ENCODE measurements at regions not wholly inside any gene's neighbourhood (a gene's known extent, or its start where the extent isn't known, plus 50 kb on each side); places are given as distances from the start of the nearest gene placed in this dataset.
"Not testable (repeated sequence)": the region's sequence is repeated elsewhere in the genome, so short reads cannot be mapped to it uniquely, and the experiment has no call there.

DNA sequence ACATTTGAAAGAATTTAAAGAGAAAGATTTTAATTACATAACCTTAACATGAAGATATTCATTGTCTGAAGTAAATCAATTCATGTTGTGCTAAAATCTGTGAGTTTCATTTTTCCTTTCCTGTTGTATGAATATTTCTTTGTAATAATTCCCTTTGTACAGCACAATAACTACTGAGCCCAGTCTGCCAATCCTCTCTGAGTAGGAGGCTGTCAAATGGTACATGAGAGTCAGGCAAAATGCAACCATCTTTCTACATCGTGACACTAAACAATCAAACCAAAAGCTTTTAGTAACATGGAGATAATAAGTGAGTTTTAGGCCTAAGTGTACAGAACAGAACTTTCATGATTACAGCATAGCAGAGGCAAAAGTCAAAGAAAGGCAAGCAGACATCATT is 165.5 kb downstream of the PLPPR4 start:
- no peak overlapping the region for H3K4me3 ChIP-seq (ENCODE audit: low read depth, low read length)

DNA sequence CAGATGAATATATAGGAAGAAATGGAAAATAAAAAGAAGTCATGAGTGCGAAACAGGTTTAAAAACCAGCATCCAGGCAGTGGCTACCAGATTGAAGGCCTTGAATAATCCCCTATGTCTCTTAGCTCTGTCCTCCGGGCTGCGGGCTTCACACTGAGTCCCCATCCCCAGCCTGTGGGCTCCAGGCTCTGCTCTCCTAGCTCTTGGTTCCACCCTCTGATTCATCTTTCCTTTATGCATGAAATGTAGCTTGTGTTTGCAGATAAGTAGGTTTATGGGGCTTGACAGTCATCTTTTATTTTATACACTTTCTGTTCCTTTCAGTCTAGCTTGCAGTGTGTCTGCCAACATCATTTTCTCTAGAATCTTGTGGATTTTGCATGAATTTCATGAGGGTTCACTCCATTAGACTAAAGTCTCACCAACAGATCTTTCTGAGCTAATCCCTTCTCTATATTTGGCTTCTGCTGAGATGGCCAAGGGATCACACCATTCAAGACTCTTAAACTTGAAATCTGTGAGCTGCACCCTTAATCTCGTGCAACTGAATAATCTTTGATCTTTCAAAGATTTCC is 174.5 kb downstream of the PLPPR4 start:
- Histone ChIP-seq H3K36me3 (ENCODE audit: control insufficient read depth, insufficient read depth, low read length) (no peaks in the 10 kb centered on the region), H3K4me3 (ENCODE audit: low read depth, low read length) (no peak overlapping the region), H3K27me3 (ENCODE audit: control insufficient read depth, insufficient read depth, low read length) (no peaks in the 10 kb centered on the region)
- no peak for DNase-seq (ENCODE audit: low read depth)
- TF ChIP-seq, protein P1, sequence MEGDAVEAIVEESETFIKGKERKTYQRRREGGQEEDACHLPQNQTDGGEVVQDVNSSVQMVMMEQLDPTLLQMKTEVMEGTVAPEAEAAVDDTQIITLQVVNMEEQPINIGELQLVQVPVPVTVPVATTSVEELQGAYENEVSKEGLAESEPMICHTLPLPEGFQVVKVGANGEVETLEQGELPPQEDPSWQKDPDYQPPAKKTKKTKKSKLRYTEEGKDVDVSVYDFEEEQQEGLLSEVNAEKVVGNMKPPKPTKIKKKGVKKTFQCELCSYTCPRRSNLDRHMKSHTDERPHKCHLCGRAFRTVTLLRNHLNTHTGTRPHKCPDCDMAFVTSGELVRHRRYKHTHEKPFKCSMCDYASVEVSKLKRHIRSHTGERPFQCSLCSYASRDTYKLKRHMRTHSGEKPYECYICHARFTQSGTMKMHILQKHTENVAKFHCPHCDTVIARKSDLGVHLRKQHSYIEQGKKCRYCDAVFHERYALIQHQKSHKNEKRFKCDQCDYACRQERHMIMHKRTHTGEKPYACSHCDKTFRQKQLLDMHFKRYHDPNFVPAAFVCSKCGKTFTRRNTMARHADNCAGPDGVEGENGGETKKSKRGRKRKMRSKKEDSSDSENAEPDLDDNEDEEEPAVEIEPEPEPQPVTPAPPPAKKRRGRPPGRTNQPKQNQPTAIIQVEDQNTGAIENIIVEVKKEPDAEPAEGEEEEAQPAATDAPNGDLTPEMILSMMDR (IDR thresholded peaks at IDR 0.05; ENCODE audit: insufficient read depth, low read length, poor library complexity, severe bottlenecking) = no peak

More for the DNA sequence above, 165.5 kb downstream of the PLPPR4 start:
- Histone ChIP-seq H3K27me3 (ENCODE audit: control insufficient read depth, insufficient read depth, low read length) (no peaks in the 10 kb centered on the region), H3K36me3 (ENCODE audit: control insufficient read depth, insufficient read depth, low read length) (no peaks in the 10 kb centered on the region)
- TF ChIP-seq, protein P1 (IDR thresholded peaks at IDR 0.05; ENCODE audit: insufficient read depth, low read length, poor library complexity, severe bottlenecking) = no peak
- DNase-seq (ENCODE audit: low read depth) = no peak

DNA sequence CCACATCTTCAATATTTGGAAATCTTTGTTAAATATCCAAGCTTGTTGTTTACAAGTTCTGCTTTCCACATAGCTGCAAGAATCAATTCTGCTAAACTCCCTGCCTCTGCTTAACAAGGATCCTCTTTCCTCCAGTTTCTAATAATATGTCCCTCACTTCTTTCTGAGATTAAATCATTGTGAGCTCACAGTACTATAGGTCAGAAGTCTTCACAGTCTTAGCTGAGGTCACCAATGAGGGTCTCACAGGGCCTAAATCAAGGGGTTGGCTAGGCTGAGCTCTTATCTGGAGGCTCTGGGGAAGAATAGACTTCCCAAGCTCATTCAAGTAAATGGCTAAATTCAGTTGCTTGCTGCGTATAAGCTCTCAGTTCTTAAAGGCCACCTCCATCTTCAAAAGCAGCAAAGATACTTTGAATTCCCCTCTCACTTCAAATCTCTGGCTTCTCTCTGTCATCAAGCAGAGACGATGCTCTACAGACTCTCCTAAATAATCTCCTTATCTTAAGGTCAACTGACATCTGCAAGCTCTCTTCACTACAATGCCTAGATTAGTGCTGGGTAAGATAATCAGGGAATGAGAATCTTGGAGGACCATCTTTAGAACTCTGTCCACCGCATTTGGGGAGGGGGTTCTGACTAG is 175.3 kb downstream of the PLPPR4 start:
- TF ChIP-seq, protein P1 (IDR thresholded peaks at IDR 0.05; ENCODE audit: insufficient read depth, low read length, poor library complexity, severe bottlenecking) = no peak
- DNase-seq (ENCODE audit: low read depth) = no peak
- Histone ChIP-seq H3K4me3 (ENCODE audit: low read depth, low read length) (no peak overlapping the region), H3K27me3 (ENCODE audit: control insufficient read depth, insufficient read depth, low read length) (no peaks in the 10 kb centered on the region), H3K36me3 (ENCODE audit: control insufficient read depth, insufficient read depth, low read length) (no peaks in the 10 kb centered on the region)

DNA sequence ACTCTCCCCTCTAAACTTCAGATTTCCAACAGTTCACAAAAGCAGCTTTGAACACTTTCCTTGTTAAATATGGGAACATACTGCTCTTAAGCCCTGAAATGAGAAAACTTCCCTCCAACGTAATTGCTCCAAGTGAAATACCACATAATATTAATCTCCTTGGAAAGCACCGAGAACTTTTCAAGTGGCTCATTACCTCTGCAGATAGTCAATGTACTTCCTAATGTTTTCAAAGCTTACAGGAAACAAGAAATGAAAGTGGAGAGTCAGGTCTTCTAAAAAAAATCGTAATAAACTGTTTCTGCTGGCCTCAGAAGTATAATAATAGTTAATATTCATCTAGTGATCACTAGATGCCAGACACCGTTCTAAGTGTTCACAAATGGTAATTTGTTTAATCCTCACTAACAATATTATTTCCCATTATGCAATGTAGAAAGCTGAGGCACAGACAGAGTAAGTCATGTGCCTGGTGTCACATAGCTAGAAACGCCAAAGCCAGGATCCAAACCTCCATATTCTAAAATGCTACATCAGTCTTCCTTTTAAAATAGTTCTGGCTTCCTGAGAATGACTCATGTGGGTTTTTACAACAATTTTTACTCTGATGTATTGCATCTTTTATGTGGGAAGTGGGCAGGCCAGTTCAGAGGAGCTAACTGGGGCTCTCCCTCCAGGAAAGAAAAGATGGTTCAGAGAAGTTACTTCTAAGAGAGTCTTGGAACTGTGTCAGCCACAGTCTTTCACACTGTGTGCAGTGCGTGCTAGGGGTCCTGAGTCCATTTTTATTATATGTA is 177.2 kb downstream of the PLPPR4 start:
- TF ChIP-seq, protein P1 (IDR thresholded peaks at IDR 0.05; ENCODE audit: insufficient read depth, low read length, poor library complexity, severe bottlenecking) = no peak
- Histone ChIP-seq H3K36me3 (ENCODE audit: control insufficient read depth, insufficient read depth, low read length) (no peaks in the 10 kb centered on the region), H3K27me3 (ENCODE audit: control insufficient read depth, insufficient read depth, low read length) (no peaks in the 10 kb centered on the region), H3K4me3 (ENCODE audit: low read depth, low read length) (no peak overlapping the region)
- no peak for DNase-seq (ENCODE audit: low read depth)

DNA sequence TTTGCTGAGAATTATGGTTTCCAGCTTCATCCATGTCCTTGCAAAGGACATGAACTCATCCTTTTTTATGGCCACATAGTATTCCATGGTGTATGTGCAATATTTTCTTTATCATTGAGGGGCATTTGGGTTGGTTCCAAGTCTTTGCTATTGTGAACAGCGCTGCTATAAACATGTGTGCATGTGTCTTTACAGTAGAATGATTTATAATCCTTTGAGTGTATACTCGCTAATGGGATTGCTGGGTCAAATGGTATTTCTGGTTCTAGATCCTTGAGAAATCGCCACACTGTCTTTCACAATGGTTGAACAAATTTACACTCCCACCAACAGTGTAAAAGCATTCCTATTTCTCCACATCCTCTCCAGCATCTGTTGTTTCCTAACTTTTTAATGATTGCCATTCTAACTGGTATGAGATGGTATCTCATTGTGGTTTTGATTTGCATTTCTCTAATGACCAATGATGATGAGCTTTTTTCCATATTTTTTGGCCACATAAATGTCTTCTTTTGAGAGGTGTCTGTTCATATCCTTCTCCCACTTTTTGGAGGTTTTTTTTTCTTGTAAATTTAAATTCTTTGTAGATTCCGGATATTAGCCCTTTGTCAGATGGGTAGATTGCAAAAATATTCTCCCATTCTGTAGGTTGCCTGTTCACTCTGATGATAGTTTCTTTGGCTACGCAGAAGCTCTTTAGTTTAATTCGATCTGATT is 180.1 kb downstream of the PLPPR4 start:
- not testable (repeated sequence) for H3K36me3 ChIP-seq (ENCODE audit: control insufficient read depth, insufficient read depth, low read length); H3K4me3 ChIP-seq (ENCODE audit: low read depth, low read length); DNase-seq (ENCODE audit: low read depth); H3K27me3 ChIP-seq (ENCODE audit: control insufficient read depth, insufficient read depth, low read length)

DNA sequence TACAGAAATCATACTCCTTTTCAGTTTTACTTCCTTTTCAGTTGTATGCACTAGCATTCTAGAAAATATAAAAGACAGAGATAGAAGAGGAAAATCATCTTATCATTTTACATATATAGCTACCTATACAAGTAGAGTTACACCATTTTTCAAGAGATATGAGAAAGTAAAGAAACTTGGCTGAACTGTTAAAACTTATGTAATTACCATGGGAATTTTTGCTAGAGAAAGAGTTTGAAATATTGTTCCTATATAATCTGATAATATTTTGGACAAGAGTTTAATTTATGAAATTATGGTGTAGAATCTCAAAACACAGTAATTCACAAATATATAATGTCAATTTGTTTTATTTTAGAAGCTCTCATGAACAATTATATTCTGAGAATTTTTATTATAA is 180.8 kb downstream of the PLPPR4 start:
- no peak overlapping the region for H3K4me3 ChIP-seq (ENCODE audit: low read depth, low read length)
- TF ChIP-seq, protein P1 (IDR thresholded peaks at IDR 0.05; ENCODE audit: insufficient read depth, low read length, poor library complexity, severe bottlenecking) = no peak
- DNase-seq (ENCODE audit: low read depth) = no peak
- no peaks in the 10 kb centered on the region for H3K27me3 ChIP-seq (ENCODE audit: control insufficient read depth, insufficient read depth, low read length)
- no peaks in the 10 kb centered on the region for H3K36me3 ChIP-seq (ENCODE audit: control insufficient read depth, insufficient read depth, low read length)
